MCF 10A (cell line): ENCODE measurements at regions not wholly inside any gene's neighbourhood (a gene's known extent, or its start where the extent isn't known, plus 50 kb on each side); places are given as distances from the start of the nearest gene placed in this dataset.

Experiments used
- BruUV-seq: library from RNA; stranded (reverse); fragments of 400-500 nt; replicated peaks from 2 replicates; lab custom pipeline; 2021; lab: Mats Ljungman, UMichigan
- CTCF ChIA-PET: fragments of 300-600 bp; sonication (Branson Sonifier 250); formaldehyde crosslinking; extraction: SDS; loops from one replicate; lab custom pipeline; 2021; ENCODE audit warnings: antibody characterized with exemption, inconsistent platforms; lab: Yijun Ruan, JAX
- POLR2A ChIA-PET: fragments of 300-600, 350-650 bp; sonication (Branson Sonifier 250); formaldehyde crosslinking; extraction: SDS; loops from one replicate; lab custom pipeline; 2020; ENCODE audit warnings: antibody characterized with exemption, inconsistent platforms; lab: Yijun Ruan, JAX
- DNase-seq: peaks from one replicate; pipeline ENCODE4 v3.0.0-alpha.2; 2018; ENCODE audit not compliant: unreplicated experiment
- H3K27ac Mint-ChIP-seq: one replicate; pipeline ENCODE4 v1.8.0; 2022; ENCODE audit warnings: mild to moderate bottlenecking, low read depth, mixed read lengths; ENCODE audit not compliant: unreplicated experiment
- H3K27me3 Mint-ChIP-seq: one replicate; pipeline ENCODE4 v1.8.0; 2022; ENCODE audit warnings: mixed read lengths; ENCODE audit not compliant: insufficient read depth, unreplicated experiment
- H3K36me3 Mint-ChIP-seq: one replicate; pipeline ENCODE4 v1.8.0; 2022; ENCODE audit warnings: mild to moderate bottlenecking, moderate library complexity, mixed read lengths; ENCODE audit not compliant: insufficient read depth, unreplicated experiment
- H3K4me1 Mint-ChIP-seq: one replicate; pipeline ENCODE4 v1.8.0; 2022; ENCODE audit warnings: mixed read lengths; ENCODE audit not compliant: insufficient read depth, unreplicated experiment
- H3K4me3 Mint-ChIP-seq: one replicate; pipeline ENCODE4 v1.8.0; 2022; ENCODE audit warnings: mild to moderate bottlenecking, moderate library complexity, mixed read lengths; ENCODE audit not compliant: unreplicated experiment
- H3K9me3 Mint-ChIP-seq: one replicate; pipeline ENCODE4 v1.8.0; 2022; ENCODE audit warnings: mixed read lengths; ENCODE audit not compliant: unreplicated experiment
- intact Hi-C: fragments of 100-400 bp; cut with micrococcal nuclease; formaldehyde crosslinking; loops from 2 replicates; pipeline ENCODE4 v1.14.1; 2022
- TF ChIP-seq, protein P1 (sequence below): fragments of 200-600 bp; IDR thresholded peaks from one replicate; pipeline ENCODE4 v1.8.0; 2022; ENCODE audit warnings: antibody characterized with exemption, mild to moderate bottlenecking; ENCODE audit not compliant: unreplicated experiment

DNA sequence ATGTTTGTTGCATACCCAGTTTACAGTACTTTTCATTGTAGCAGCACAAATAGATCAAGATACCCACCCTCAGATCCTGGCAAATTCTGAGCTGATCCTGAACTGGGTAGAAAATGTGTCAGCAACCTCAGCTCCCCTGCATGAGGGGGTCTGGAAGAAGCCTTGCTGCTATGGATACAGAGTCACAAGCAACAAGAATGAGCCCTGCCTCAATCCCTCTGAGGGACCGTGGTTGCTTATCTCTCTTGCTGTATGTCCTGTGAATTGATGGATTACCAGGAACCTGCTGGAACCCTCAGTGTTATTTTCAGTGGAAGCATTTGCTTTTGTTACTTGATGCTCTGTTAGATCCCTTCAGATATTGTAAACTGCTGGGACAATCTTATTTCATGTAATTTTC lies 331.0 kb downstream of the STIM2 start:
- Mint-ChIP-seq H3K27ac (no peak overlapping the region), H3K4me1 (no peaks in the 10 kb centered on the region), H3K4me3 (no peak overlapping the region), H3K9me3 (peaks cover 8% of the 10 kb centered on the region), H3K27me3 (no peaks in the 10 kb centered on the region), H3K36me3 (no peaks in the 10 kb centered on the region)
- TF ChIP-seq, protein P1, sequence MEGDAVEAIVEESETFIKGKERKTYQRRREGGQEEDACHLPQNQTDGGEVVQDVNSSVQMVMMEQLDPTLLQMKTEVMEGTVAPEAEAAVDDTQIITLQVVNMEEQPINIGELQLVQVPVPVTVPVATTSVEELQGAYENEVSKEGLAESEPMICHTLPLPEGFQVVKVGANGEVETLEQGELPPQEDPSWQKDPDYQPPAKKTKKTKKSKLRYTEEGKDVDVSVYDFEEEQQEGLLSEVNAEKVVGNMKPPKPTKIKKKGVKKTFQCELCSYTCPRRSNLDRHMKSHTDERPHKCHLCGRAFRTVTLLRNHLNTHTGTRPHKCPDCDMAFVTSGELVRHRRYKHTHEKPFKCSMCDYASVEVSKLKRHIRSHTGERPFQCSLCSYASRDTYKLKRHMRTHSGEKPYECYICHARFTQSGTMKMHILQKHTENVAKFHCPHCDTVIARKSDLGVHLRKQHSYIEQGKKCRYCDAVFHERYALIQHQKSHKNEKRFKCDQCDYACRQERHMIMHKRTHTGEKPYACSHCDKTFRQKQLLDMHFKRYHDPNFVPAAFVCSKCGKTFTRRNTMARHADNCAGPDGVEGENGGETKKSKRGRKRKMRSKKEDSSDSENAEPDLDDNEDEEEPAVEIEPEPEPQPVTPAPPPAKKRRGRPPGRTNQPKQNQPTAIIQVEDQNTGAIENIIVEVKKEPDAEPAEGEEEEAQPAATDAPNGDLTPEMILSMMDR = no peak
- ChIA-PET POLR2A (no interaction called here), CTCF (no interaction called here)
- intact Hi-C loops = no loop called here
- DNase-seq = no peak
- no TSS peak for BruUV-seq

DNA sequence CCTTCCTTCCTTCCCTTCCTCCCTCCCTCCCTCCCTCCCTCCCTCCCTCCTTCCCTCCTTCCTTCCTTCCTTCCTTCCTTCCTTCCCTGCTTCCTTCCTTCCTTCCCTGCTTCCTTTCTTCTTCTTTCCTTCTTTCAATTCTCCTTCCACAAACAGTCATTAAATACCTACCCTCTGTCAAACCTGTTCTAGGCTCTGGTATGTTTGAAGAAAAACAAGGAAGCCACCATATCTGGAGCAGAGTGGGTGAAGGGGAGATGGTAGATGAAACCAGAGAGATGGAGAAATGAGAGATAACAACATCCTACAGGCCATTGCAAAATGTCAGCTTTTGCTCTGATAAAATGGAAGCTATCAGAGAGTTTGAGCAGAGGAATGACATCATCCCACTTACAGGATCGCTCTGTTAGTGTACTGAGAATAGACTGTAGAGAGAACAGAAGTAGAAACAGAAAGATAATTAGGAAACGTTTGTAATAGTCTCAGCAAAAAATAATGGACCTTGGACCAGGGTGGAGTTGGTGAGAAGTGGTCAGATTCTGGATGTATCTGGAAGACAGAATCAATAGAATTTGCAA lies 334.0 kb downstream of the STIM2 start:
- intact Hi-C loops = no loop called here
- POLR2A ChIA-PET = no interaction called here
- no peaks in the 10 kb centered on the region for H3K27me3 Mint-ChIP-seq
- TF ChIP-seq, protein P1 = no peak
- BruUV-seq = no TSS peak
- H3K9me3 Mint-ChIP-seq = peaks cover 8% of the 10 kb centered on the region
- H3K36me3 Mint-ChIP-seq = no peaks in the 10 kb centered on the region
- CTCF ChIA-PET = no interaction called here
- DNase-seq = no peak
- H3K4me3 Mint-ChIP-seq = no peak overlapping the region
- H3K27ac Mint-ChIP-seq = no peak overlapping the region
- H3K4me1 Mint-ChIP-seq = no peaks in the 10 kb centered on the region

DNA sequence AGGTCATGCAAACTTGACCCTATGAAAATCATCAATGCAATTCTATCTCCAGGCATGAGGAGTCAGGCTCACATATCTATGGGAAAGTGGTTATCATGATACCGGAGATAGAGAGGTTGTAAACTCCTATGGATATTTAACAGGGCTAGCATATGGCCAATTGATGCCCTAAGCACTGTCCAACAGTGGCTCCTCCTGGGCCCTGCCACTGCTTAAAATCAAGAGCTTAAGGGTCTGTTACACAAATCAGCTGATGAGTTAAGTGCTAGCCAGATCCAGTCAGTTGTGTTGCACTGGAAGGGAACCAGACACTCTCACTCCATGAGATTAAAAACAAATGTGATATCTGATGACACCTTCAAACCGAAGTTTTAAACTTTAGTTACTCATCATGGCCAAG lies 337.6 kb downstream of the STIM2 start:
- intact Hi-C loops = no loop called here

DNA sequence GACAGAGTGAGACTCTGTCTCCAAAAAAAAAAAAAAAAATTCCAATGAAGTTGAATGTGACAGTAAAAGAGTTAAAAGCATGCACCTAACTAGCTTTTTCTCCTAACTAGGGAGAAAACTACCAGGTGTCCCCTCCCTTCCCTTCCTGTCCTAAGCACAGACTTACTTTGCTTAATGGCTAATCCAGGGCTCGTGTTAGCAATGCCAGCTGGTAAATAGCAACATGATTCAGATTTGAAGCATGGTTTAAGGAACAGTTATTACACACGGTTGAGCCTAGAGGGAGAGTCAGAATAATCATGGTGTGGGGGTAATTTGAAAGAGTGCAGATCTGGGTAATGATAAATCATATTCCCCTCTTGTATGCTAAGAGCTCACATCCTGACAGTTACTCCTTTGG lies 338.3 kb downstream of the STIM2 start:
- no peak overlapping the region for H3K4me3 Mint-ChIP-seq
- no TSS peak for BruUV-seq
- ChIA-PET POLR2A (no interaction called here), CTCF (interaction anchor here (1.2 kb wide), 1 partner anchor 151 kb away, joined by 3 read pairs; no protein-coding TSS in a partner anchor)
- TF ChIP-seq, protein P1 = no peak
- H3K36me3 Mint-ChIP-seq = no peaks in the 10 kb centered on the region
- intact Hi-C loops = no loop called here
- H3K27me3 Mint-ChIP-seq = no peaks in the 10 kb centered on the region
- peaks cover 8% of the 10 kb centered on the region for H3K4me1 Mint-ChIP-seq
- no peak for DNase-seq
- no peak overlapping the region for H3K27ac Mint-ChIP-seq
- peaks cover 8% of the 10 kb centered on the region for H3K9me3 Mint-ChIP-seq

More for the DNA sequence above, 337.6 kb downstream of the STIM2 start:
- no peak overlapping the region for H3K27ac Mint-ChIP-seq
- ChIA-PET CTCF (no interaction called here), POLR2A (no interaction called here)
- H3K4me1 Mint-ChIP-seq = peaks cover 8% of the 10 kb centered on the region
- H3K27me3 Mint-ChIP-seq = no peaks in the 10 kb centered on the region
- no peak overlapping the region for H3K4me3 Mint-ChIP-seq
- no peak for DNase-seq
- no peaks in the 10 kb centered on the region for H3K36me3 Mint-ChIP-seq
- no TSS peak for BruUV-seq
- H3K9me3 Mint-ChIP-seq = peaks cover 8% of the 10 kb centered on the region
- TF ChIP-seq, protein P1 = no peak
